ENCODE measurements at regions not wholly inside any gene's neighbourhood (a gene's known extent, or its start where the extent isn't known, plus 50 kb on each side); places are given as distances from the start of the nearest gene placed in this dataset.
"Not testable (repeated sequence)": the region's sequence is repeated elsewhere in the genome, so short reads cannot be mapped to it uniquely, and the experiment has no call there.

- Histone ChIP-seq H3K27me3 (no peaks in the 10 kb centered on the region), H3K27ac (no peak overlapping the region), H3K36me3 (no peaks in the 10 kb centered on the region), H3K4me1 (no peaks in the 10 kb centered on the region), H3K9me3 (no peaks in the 10 kb centered on the region), H3K4me3 (no peak overlapping the region)
- DNase-seq (no peak), ATAC-seq (no peak)
- intact Hi-C loops (cut with DNase I) = no loop called here
- TF ChIP-seq CTCF (IDR thresholded peaks at IDR 0.05) (no peak), POLR2A (IDR thresholded peaks at IDR 0.05) (no peak)
- WGBS (ENCODE audit: insufficient coverage, low coverage, low lambda C conversion rate, missing lambda C conversion rate) = 17% methylated on average over 1 of the region's 4 CpGs
Measured at GRCh38 chr3:98670020-98670419, 76.6 kb upstream of the CPOX start.

DNA sequence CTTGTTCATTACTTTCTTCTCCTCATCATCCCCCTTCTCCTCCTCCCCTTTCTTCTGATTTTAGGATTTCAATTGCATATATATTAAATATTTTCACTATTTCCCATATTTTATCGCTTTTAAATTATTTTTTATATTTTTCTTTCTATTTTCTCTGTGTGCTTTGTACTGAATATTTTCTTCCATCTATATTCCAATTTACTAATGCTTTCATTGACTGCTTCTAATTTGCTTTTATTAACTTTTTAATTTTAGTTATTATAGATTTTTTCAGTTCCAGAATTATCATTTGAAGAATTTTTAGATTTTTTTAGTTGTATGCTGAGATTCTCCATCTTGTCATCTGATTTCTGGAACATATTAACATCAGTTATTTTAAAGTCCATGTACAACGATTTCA lies 83.2 kb upstream of the ST3GAL6 start:
- Histone ChIP-seq H3K27ac (no peak overlapping the region), H3K27me3 (no peaks in the 10 kb centered on the region), H3K4me1 (no peaks in the 10 kb centered on the region), H3K36me3 (no peaks in the 10 kb centered on the region), H3K9me3 (no peaks in the 10 kb centered on the region), H3K4me3 (no peak overlapping the region)
- WGBS (ENCODE audit: insufficient coverage, low coverage, low lambda C conversion rate, missing lambda C conversion rate) = 82% methylated on average over 2 of the region's 2 CpGs
- DNase-seq = no peak
- no peak for TF ChIP-seq POLR2A (IDR thresholded peaks at IDR 0.05)
- TF ChIP-seq CTCF (IDR thresholded peaks at IDR 0.05) = no peak
- intact Hi-C loops (cut with DNase I) = no loop called here
- no peak for ATAC-seq

DNA sequence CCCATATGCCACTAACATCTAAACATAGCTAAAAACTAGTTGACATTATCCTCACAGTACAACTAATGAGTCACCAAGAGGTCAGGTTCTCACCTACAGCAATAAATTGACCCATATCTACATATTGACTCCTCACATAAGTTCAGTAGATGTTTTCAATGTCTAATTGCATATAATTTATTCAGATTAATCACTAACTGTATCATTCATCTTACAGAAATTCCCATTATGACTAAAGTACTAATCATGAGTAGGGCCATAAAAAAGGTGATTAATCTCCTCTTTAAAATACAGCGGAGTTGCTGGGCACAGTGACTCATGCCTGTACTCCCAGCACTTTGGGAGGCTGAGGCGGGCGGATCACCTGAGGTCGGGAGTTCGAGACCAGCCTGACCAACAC lies 82.4 kb upstream of the ST3GAL6 start:
- Histone ChIP-seq H3K9me3 (no peaks in the 10 kb centered on the region), H3K4me1 (no peaks in the 10 kb centered on the region), H3K27me3 (no peaks in the 10 kb centered on the region), H3K27ac (no peak overlapping the region), H3K36me3 (no peaks in the 10 kb centered on the region), H3K4me3 (no peak overlapping the region)
- 98% methylated on average over 5 of the region's 5 CpGs for WGBS (ENCODE audit: insufficient coverage, low coverage, low lambda C conversion rate, missing lambda C conversion rate)
- DNase-seq (no peak), ATAC-seq (no peak)
- no peak for TF ChIP-seq CTCF (IDR thresholded peaks at IDR 0.05)
- no peak for TF ChIP-seq POLR2A (IDR thresholded peaks at IDR 0.05)
- intact Hi-C loops (cut with DNase I) = no loop called here

- WGBS (ENCODE audit: insufficient coverage, low coverage, low lambda C conversion rate, missing lambda C conversion rate) = 93% methylated on average over 3 of the region's 7 CpGs
- DNase-seq (no peak), ATAC-seq (no peak)
Measured at GRCh38 chr3:98681486-98681885, 81.7 kb upstream of the ST3GAL6 start.

DNA sequence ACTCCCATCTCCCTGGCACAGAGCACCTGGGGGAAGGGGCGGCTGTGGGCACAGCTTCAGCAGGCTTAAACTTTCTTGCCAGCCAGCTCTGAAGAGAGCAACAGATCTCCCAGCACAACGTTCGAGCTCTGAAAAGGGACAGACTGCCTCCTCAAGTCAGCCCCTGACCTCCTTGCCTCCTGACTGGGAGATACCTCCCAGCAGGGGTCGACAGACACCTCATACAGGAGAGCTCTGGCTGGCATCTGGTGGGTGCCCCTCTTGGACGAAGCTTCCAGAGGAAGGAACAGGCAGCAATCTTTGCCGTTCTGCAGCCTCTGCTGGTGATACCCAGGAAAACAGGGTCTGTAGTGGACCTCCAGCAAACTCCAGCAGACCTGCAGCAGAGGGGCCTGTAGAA lies 80.7 kb upstream of the ST3GAL6 start:
- H3K27ac ChIP-seq; H3K27me3 ChIP-seq; H3K4me3 ChIP-seq; DNase-seq; intact Hi-C loops (cut with DNase I); ATAC-seq; H3K36me3 ChIP-seq; H3K4me1 ChIP-seq; H3K9me3 ChIP-seq: not testable (repeated sequence)
- 100% methylated on average over 1 of the region's 6 CpGs for WGBS (ENCODE audit: insufficient coverage, low coverage, low lambda C conversion rate, missing lambda C conversion rate)

More at GRCh38 chr3:98681486-98681885, 81.7 kb upstream of the ST3GAL6 start:
- TF ChIP-seq CTCF (IDR thresholded peaks at IDR 0.05) (no peak), POLR2A (IDR thresholded peaks at IDR 0.05) (no peak)
- H3K4me1 ChIP-seq = no peaks in the 10 kb centered on the region
- no peak overlapping the region for H3K4me3 ChIP-seq
- intact Hi-C loops (cut with DNase I) = no loop called here
- H3K36me3 ChIP-seq = no peaks in the 10 kb centered on the region
- no peaks in the 10 kb centered on the region for H3K9me3 ChIP-seq
- H3K27ac ChIP-seq = no peak overlapping the region
- H3K27me3 ChIP-seq = no peaks in the 10 kb centered on the region
